Endothelial cell of umbilical vein (primary cell): ENCODE measurements at regions not wholly inside any gene's neighbourhood (a gene's known extent, or its start where the extent isn't known, plus 50 kb on each side); places are given as distances from the start of the nearest gene placed in this dataset.

Experiments
- BruUV-seq: library from RNA; stranded (reverse); fragments of 400-500 nt; replicated peaks from 2 replicates; lab custom pipeline; 2021; lab: Mats Ljungman, UMichigan
- CTCF ChIA-PET: fragments of 300-600, 350-600 bp; sonication (Branson Sonifier 250); formaldehyde crosslinking; loops from one replicate; lab custom pipeline; 2021; ENCODE audit warnings: antibody characterized with exemption, inconsistent platforms; lab: Charles Lee
- POLR2A ChIA-PET: fragments of 300-600, 350-600 bp; sonication (Branson Sonifier 250); formaldehyde crosslinking; loops from one replicate; lab custom pipeline; 2021; ENCODE audit warnings: antibody characterized with exemption, inconsistent platforms; lab: Charles Lee
- DNase-seq: peaks from one replicate; pipeline ENCODE4 v3.0.0-alpha.2; 2011; ENCODE audit warnings: low read depth, low spot score
- FAIRE-seq: peaks from 2 replicates; lab custom pipeline; 2011; peaks lifted over from hg19 to GRCh38; lab: Jason Lieb, UNC
- H2AFZ ChIP-seq: 2 replicates; pipeline ENCODE4 v1.6.0; 2012; ENCODE audit warnings: low read depth, low read length, control low read depth, inconsistent platforms
- H3K27ac ChIP-seq: 2 replicates; pipeline ENCODE4 v1.5.1; 2011; ENCODE audit warnings: low read depth, mild to moderate bottlenecking, control low read depth, low read length, moderate library complexity; ENCODE audit not compliant: insufficient read depth
- H3K27me3 ChIP-seq, 2 experiments: 2 replicates each; pipeline versions ENCODE4 v1.6.0 to v1.6.1; 2011; ENCODE audit warnings: low read length in 2 of 2, mixed read lengths in 1 of 2; ENCODE audit not compliant: control insufficient read depth in 2 of 2, insufficient read depth in 2 of 2
- H3K36me3 ChIP-seq, 2 experiments: 2 replicates in 1 of 2; 3 replicates in 1 of 2; pipeline ENCODE4 v1.5.1; 2011; ENCODE audit warnings: low read length in 2 of 2, mild to moderate bottlenecking in 1 of 2, moderate library complexity in 1 of 2; ENCODE audit not compliant: control insufficient read depth in 2 of 2, insufficient read depth in 2 of 2; ENCODE audit errors: extremely low read depth in 1 of 2
- H3K4me1 ChIP-seq: 3 replicates; pipeline ENCODE4 v1.5.1; 2011; ENCODE audit warnings: mild to moderate bottlenecking, low read length; ENCODE audit not compliant: control insufficient read depth, insufficient read depth; ENCODE audit errors: extremely low read depth
- H3K4me2 ChIP-seq: 2 replicates; pipeline ENCODE4 v1.6.1; 2011; ENCODE audit warnings: low read length, control low read depth, mixed read lengths; ENCODE audit not compliant: insufficient read depth
- H3K4me3 ChIP-seq, 3 experiments: fragments of 200-600 bp in 1 of 3; sonication (generic), shearing (Covaris generic) in 1 of 3; replicated peaks in 1 of 3; 2 replicates each; pipeline ENCODE4 v1.5.1; 2011 to 2016; ENCODE audit warnings: control low read depth in 3 of 3, low read length in 3 of 3, mild to moderate bottlenecking in 2 of 3, inconsistent platforms in 1 of 3, low read depth in 1 of 3, moderate library complexity in 1 of 3; ENCODE audit not compliant: insufficient read depth in 1 of 3
- H3K79me2 ChIP-seq: 2 replicates; pipeline ENCODE4 v1.6.0; 2012; ENCODE audit warnings: low read length, inconsistent platforms; ENCODE audit not compliant: control insufficient read depth, insufficient read depth
- H3K9ac ChIP-seq: replicated peaks from 2 replicates; pipeline ENCODE3; 2011; ENCODE audit warnings: low read length, control low read depth; ENCODE audit not compliant: insufficient read depth; ENCODE audit errors: extremely low read depth
- H3K9me1 ChIP-seq: replicated peaks from 3 replicates; pipeline ENCODE4 v1.6.0; 2011; ENCODE audit warnings: mild to moderate bottlenecking, low read length; ENCODE audit not compliant: control insufficient read depth, insufficient read depth; ENCODE audit errors: extremely low read depth
- H3K9me3 ChIP-seq: replicated peaks from 2 replicates; pipeline ENCODE4 v1.5.1; 2012; ENCODE audit warnings: low read length, inconsistent platforms; ENCODE audit not compliant: control insufficient read depth, insufficient read depth
- H4K20me1 ChIP-seq: replicated peaks from 2 replicates; pipeline ENCODE3; 2011; ENCODE audit warnings: mild to moderate bottlenecking, low read length; ENCODE audit not compliant: control insufficient read depth, insufficient read depth; ENCODE audit errors: extremely low read depth
- EZH2 ChIP-seq: IDR thresholded peaks from 2 replicates; pipeline ENCODE4 v1.6.1; 2012; ENCODE audit warnings: borderline replicate concordance, low read depth, mild to moderate bottlenecking, moderate library complexity, low read length, inconsistent platforms; ENCODE audit not compliant: severe bottlenecking
- FOS ChIP-seq: IDR thresholded peaks from 2 replicates; pipeline ENCODE4 v1.6.1; 2011; ENCODE audit warnings: mild to moderate bottlenecking, low read length, moderate library complexity, borderline replicate concordance; ENCODE audit not compliant: insufficient read depth
- GATA2 ChIP-seq: IDR thresholded peaks from 2 replicates; pipeline ENCODE4 v1.7.0; 2011; ENCODE audit warnings: low read depth, mild to moderate bottlenecking, moderate library complexity, mixed read lengths, low read length; ENCODE audit not compliant: insufficient read length, insufficient read depth
- JUN ChIP-seq: IDR thresholded peaks from 2 replicates; pipeline ENCODE4 v1.6.1; 2011; ENCODE audit warnings: borderline replicate concordance, low read depth; ENCODE audit not compliant: insufficient read length, insufficient read depth
- MYC ChIP-seq: IDR thresholded peaks from one replicate; pipeline ENCODE4 v1.6.1; 2011; ENCODE audit warnings: mild to moderate bottlenecking, low read depth, low read length
- POLR2A ChIP-seq: IDR thresholded peaks from 2 replicates; pipeline ENCODE4 v1.6.1; 2012; ENCODE audit warnings: low read depth, mild to moderate bottlenecking, control low read depth, low read length
- POLR2AphosphoS5 ChIP-seq: IDR thresholded peaks from 2 replicates; pipeline ENCODE4 v1.6.1; 2012; ENCODE audit warnings: low read depth, mild to moderate bottlenecking, control low read depth, low read length, moderate library complexity; ENCODE audit not compliant: insufficient read depth
- dilution Hi-C: fragments of 300-500 bp; cut with MboI; formaldehyde crosslinking; loops from one replicate; pipeline ENCODE4 v1.15.0; 2019; ENCODE audit warnings: low sequenced_read_pairs; ENCODE audit not compliant: extremely low pct_ligation_motif_present
- intact Hi-C: fragments of 100-400 bp; cut with micrococcal nuclease; formaldehyde crosslinking; loops from one replicate; pipeline ENCODE4 v1.10.0; 2022
- TF ChIP-seq, protein P1 (sequence below): IDR thresholded peaks from 2 replicates; pipeline ENCODE4 v1.6.1; 2011; ENCODE audit not compliant: insufficient read depth, insufficient read length
- TF ChIP-seq, protein P2 (sequence below), 2 donors: IDR thresholded peaks; 1 replicate in 1 of 2; 2 replicates in 1 of 2; pipeline ENCODE4 v1.5.1; 2011; ENCODE audit warnings: low read length in 2 of 2, mild to moderate bottlenecking in 2 of 2, moderate library complexity in 2 of 2, control low read depth in 1 of 2, inconsistent platforms in 1 of 2, low read depth in 1 of 2; ENCODE audit not compliant: insufficient read depth in 1 of 2; ENCODE audit errors: extremely low read depth in 1 of 2

DNA sequence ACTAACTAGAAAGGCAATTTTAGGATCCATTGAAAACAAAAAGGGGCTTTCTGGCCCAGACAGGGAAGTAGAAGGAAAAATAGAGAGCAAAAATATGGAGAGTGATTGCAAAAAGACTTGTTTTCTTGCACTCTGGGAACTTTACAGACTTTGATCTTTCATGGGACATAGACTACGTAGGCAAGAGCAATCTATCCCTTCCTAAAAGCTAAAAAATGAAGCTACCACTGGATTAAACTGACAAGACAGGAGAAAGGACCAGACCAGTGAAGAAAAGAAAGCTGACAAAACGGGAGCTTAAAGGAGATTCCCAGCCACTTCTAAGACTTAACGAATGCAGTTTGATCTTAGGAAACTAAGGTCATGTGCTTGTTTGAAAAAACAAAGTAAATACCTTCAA, 524.5 kb downstream of the KLF5 start:
- dilution Hi-C loops, result no loop called here
- CTCF ChIA-PET, result no interaction called here
- intact Hi-C loops, result no loop called here
- Histone ChIP-seq H3K36me3 (no peaks in the 10 kb centered on the region), H3K27ac (no peak overlapping the region), H3K4me2 (no peak overlapping the region), H3K4me1 (no peaks in the 10 kb centered on the region), H2AFZ (no peak overlapping the region), H3K4me3 (no peak overlapping the region), H3K9me1 (no peaks in the 10 kb centered on the region), H3K9ac (no peak overlapping the region), H4K20me1 (no peaks in the 10 kb centered on the region), H3K9me3 (no peaks in the 10 kb centered on the region), H3K27me3 (peaks cover 0 to 3% of the 10 kb centered on the region in 2 experiments), H3K79me2 (no peaks in the 10 kb centered on the region)
- FAIRE-seq (no peak), DNase-seq (no peak)
- BruUV-seq, result no TSS peak
- TF ChIP-seq POLR2A (no peak), MYC (no peak), GATA2 (no peak), FOS (no peak), POLR2AphosphoS5 (no peak), JUN (no peak), EZH2 (no peak)
- TF ChIP-seq, protein P1, sequence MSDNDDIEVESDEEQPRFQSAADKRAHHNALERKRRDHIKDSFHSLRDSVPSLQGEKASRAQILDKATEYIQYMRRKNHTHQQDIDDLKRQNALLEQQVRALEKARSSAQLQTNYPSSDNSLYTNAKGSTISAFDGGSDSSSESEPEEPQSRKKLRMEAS, result no peak
- TF ChIP-seq, protein P2, sequence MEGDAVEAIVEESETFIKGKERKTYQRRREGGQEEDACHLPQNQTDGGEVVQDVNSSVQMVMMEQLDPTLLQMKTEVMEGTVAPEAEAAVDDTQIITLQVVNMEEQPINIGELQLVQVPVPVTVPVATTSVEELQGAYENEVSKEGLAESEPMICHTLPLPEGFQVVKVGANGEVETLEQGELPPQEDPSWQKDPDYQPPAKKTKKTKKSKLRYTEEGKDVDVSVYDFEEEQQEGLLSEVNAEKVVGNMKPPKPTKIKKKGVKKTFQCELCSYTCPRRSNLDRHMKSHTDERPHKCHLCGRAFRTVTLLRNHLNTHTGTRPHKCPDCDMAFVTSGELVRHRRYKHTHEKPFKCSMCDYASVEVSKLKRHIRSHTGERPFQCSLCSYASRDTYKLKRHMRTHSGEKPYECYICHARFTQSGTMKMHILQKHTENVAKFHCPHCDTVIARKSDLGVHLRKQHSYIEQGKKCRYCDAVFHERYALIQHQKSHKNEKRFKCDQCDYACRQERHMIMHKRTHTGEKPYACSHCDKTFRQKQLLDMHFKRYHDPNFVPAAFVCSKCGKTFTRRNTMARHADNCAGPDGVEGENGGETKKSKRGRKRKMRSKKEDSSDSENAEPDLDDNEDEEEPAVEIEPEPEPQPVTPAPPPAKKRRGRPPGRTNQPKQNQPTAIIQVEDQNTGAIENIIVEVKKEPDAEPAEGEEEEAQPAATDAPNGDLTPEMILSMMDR (IDR thresholded peaks at IDR 0.05; ENCODE audit: extremely low read depth in 1 of 2, insufficient read depth in 1 of 2, low read depth in 1 of 2, low read length in 2 of 2), result no peak
- POLR2A ChIA-PET, result no interaction called here
